ENCODE measurements at regions not wholly inside any gene's neighbourhood (a gene's known extent, or its start where the extent isn't known, plus 50 kb on each side); places are given as distances from the start of the nearest gene placed in this dataset.

DNA sequence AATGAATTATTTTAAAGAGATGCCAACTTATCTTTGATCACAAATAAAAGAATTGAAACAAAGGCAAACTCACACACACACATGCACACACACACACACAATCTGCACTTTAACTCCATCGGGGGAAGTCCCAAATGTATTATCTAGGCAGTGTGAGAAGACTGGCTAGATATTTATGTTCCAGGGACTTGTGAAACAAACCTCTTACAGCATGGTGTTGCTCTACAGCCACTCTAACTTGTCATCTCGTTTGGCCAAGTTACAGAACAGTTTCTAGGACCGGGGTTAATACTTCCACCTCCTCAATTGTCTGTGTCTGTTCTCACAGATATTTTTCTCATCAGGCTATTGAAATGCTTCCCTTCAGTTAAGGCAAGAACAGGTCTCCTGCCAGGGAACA is 855.0 kb downstream of the EPHA7 start:
- DNase-seq (ENCODE audit: extremely low spot score, insufficient read length, low read depth) = no peak
- no peak for FAIRE-seq

GRCh38 chr6:92559611-92560010 is 859.7 kb downstream of the EPHA7 start:
- FAIRE-seq (no peak), DNase-seq (ENCODE audit: extremely low spot score, insufficient read length, low read depth) (no peak)

- FAIRE-seq = no peak
- no peak for DNase-seq (ENCODE audit: extremely low spot score, insufficient read length, low read depth)
Measured at GRCh38 chr6:92559003-92559402, 860.4 kb downstream of the EPHA7 start.

GRCh38 chr6:92550501-92550900 is 868.9 kb downstream of the EPHA7 start:
- FAIRE-seq = no peak

GRCh38 chr6:92545861-92546260 is 873.5 kb downstream of the EPHA7 start:
- no peak for FAIRE-seq
- no peak for DNase-seq (ENCODE audit: extremely low spot score, insufficient read length, low read depth)

More at GRCh38 chr6:92550501-92550900, 868.9 kb downstream of the EPHA7 start:
- no peak for DNase-seq (ENCODE audit: extremely low spot score, insufficient read length, low read depth)

- no peak for DNase-seq (ENCODE audit: extremely low spot score, insufficient read length, low read depth)
- FAIRE-seq = no peak
Measured at GRCh38 chr6:92541448-92542060, 877.8 kb downstream of the EPHA7 start.

GRCh38 chr6:92538926-92539325 is 880.4 kb downstream of the EPHA7 start:
- no peak for DNase-seq (ENCODE audit: extremely low spot score, insufficient read length, low read depth)
- no peak for FAIRE-seq

DNA sequence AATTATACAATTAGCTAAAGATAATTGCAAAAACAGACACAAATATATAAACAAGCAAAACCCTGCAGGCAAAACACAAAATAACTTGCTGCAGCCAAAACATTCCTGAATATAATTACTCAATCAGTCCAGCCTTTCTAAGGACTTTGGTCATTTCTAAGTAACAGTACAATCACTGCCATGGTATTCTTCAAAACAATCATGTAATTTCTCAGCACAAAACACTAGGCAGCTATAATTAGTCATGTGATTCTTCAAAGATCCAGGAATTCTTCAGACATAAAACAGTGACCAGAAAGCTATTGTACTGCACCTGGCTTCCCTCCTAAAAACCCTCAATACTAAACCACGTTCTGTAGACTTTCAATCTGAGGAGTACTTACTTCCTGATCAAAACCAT is 881.1 kb downstream of the EPHA7 start:
- DNase-seq (ENCODE audit: extremely low spot score, insufficient read length, low read depth) (no peak), FAIRE-seq (no peak)

DNA sequence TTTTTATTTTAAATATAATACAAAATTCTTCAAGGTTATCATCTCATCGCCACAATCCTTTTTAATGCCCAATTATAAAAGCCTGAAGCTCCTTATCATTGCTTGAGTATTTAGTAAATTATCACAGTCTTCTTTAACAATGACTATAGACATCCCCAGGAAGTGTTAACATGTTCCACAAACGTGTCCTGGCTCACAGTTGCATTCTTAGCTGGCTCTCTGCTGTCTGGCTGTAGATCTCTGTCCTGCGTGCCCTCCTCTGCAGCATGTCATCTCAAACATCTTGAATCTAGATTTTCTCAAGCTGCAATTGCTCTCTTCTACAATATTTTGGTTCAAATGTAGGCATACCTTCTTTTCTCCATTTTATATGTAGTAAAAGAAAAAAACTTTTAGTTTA is 885.2 kb downstream of the EPHA7 start:
- FAIRE-seq (no peak), DNase-seq (ENCODE audit: extremely low spot score, insufficient read length, low read depth) (no peak)

GRCh38 chr6:92522589-92522988 is 896.8 kb downstream of the EPHA7 start:
- DNase-seq (ENCODE audit: extremely low spot score, insufficient read length, low read depth) = no peak
- FAIRE-seq = no peak

DNA sequence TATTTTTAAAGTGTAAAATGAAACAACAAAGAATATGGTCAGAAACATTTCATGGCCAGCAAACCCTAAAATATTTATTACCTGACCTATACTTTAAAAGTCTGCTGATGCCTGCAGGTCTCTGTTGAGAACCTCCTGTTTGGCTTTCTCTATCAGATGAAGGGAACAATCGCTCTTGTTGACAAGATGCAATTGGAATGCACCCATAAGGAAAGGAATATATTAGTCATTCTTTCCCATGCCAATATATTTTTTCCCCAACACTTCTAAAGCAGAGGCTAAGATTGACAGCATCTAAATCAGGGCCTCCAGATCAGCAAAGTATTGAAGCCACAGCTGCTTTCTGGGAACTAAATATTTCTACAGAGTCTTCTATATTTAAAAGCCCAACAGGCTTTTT is 897.8 kb downstream of the EPHA7 start:
- no peak for FAIRE-seq
- DNase-seq (ENCODE audit: extremely low spot score, insufficient read length, low read depth) = no peak

DNA sequence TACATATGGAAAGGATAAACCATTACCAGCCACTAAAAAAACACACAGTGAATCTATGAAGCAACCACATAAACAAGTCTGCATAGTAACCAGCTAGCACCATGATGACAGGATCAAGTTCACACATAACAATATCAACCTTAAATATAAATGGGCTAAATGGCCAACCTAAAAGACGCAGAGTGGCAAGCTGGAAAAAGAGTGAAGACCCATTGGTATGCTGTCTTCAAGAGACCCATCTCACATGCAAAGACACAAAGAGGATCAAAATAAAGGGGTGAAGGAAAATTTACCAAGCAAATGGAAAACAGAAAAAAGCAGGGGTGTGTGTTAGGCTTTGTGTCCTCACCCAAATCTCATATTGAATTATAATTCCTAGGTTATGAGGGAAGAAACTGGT is 909.2 kb downstream of the EPHA7 start:
- DNase-seq (ENCODE audit: extremely low spot score, insufficient read length, low read depth) (no peak), FAIRE-seq (no peak)

DNA sequence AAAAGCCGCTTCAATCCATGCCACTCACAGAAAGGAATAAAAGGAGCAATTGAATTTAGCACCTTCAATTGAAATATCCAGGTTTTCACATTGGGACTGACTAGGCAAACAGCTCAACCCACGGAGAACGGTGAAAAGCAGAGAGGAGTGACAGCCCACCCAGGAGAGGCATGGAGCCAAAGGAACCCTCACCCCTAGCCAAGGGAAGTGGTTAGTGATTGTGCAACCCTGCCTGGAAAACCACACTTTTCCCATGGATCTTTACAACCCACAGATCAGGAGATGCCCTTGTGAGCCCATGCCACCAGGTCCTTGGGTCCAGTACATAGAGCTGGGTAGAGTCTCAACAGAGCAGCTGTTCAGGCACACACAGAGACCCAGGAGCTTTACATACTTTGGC is 911.8 kb downstream of the EPHA7 start:
- FAIRE-seq (no peak), DNase-seq (ENCODE audit: extremely low spot score, insufficient read length, low read depth) (no peak)

- DNase-seq (ENCODE audit: extremely low spot score, insufficient read length, low read depth) (no peak), FAIRE-seq (no peak)
Measured at GRCh38 chr6:92504509-92504908, 914.9 kb downstream of the EPHA7 start.

DNA sequence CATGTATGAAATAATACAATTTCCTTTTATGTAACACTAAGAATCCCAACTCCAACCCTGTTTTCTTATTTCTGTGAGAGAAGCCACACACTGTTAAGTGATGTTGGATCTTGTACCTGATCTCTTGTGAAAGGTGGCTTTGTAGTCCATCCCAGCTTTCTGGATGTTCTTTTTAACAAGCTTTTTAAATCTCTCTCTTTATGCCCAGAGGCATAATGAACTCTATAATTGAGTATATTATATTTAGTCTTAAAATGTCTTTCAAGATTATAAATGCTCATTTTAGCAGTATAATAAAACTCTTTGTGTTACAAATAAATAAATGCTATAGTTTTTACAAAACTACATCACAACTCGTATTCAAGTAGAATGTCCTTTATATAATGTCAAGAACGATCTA is 922.1 kb downstream of the EPHA7 start:
- FAIRE-seq (no peak), DNase-seq (ENCODE audit: extremely low spot score, insufficient read length, low read depth) (no peak)

DNA sequence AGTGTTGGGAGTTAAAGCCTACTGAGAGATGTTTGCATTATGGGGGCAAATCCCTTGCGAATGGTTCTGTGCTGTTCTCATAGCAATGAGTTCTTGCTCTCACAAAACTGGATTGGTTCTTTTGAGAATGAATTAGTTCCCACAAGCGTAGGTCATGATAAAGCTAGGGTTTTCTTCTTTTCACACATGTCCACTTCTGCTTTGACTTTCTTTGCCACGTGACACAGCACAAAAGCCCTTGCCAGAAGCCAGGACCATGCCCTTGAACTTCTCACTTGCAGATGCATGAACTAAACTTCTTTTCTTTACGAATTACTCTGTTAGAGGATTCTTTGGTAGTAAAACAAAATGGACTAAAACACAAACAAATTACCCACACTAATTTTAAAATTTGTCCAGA is 922.8 kb downstream of the EPHA7 start:
- no peak for FAIRE-seq

DNA sequence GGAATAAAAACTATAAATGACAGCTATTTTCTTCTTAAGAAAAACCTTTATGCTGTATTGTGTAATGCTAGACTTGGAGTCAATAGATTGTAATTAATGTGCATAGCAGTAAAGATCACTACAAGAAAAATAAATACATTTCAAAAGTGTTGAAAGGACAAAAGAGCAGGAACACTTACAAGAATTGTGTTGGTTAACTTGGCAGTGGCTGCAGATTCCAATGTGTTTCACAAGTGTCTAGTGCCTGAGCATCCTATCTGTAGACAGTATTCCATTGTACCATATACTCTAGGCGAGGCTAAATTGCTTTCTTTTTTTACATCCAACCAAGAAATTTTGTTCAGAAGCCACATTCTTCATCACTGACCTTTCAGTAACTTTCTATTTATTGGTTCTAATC is 924.1 kb downstream of the EPHA7 start:
- DNase-seq (ENCODE audit: extremely low spot score, insufficient read length, low read depth) (no peak), FAIRE-seq (no peak)

More for the DNA sequence above, 922.8 kb downstream of the EPHA7 start:
- DNase-seq (ENCODE audit: extremely low spot score, insufficient read length, low read depth) = no peak

DNA sequence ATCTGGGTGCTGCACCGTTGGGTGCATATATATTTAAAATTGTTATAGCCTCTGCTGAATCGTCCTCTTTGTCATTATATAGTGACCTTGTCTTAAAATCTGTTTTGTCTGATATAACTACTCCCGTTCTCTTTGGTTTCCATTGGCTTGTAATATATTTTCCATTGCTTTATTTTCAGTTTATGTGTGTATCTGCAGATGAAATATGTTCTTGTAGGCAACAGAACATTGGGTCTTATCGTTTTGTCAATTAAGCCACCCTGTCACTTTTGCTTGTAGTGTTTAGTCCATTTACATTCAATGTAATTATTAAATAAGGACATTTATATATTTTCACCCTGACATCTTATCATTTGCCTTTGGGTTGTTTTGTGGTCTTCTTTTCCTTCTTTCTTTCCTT is 933.9 kb downstream of the EPHA7 start:
- DNase-seq (ENCODE audit: extremely low spot score, insufficient read length, low read depth) (no peak), FAIRE-seq (no peak)

DNA sequence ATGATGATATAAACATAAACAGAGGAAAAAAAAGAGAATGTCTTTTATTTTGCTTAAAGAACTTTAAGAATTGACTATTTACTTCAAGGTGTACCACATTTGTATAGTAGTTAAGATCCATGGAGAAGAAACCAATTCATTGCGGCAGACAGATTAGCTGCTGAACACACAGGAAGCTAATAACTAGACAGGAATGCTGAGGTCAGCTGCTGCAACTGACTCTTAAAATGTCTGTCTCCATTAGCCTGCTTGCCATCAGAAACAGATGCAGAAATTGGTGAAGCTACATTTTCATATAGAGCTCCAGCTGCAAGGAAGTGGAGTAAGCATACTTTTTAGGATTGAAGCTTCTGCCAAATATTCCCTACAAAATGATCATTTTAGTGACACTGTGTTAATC is 939.5 kb downstream of the EPHA7 start:
- FAIRE-seq = no peak
- no peak for DNase-seq (ENCODE audit: extremely low spot score, insufficient read length, low read depth)

- no peak for FAIRE-seq
- no peak for DNase-seq (ENCODE audit: extremely low spot score, insufficient read length, low read depth)
Measured at GRCh38 chr6:92473056-92473455, 946.3 kb downstream of the EPHA7 start.

DNA sequence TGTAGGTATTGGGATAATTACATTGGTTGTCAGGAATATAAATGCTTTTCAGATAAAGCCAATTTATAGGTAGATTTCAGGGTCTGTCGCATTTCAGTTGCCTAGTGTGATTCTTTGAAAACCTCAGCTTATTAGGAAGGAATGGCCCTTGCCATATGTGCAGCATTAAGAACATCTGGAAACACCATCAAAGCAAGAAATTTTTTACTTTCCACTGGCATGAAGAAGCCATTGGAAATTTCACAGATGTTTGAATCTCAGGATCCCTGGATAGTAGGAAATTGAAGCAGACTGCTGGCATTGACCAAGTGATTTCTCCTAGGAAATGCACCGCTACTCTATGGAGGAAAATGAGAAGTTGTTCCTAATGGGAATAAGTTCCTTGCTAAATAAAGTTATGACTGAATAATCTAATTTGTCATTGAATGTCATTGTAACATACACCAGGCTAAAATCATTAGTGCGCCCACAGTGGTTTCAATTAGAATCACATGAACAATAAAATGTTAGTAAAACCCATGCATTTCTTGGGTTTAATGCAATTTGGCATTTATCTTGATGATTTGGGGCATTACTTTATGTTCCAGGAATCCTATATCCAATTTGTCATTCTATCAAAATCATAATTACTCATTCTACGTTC is 950.1 kb downstream of the EPHA7 start:
- FAIRE-seq = no peak
- DNase-seq (ENCODE audit: extremely low spot score, insufficient read length, low read depth) = no peak

DNA sequence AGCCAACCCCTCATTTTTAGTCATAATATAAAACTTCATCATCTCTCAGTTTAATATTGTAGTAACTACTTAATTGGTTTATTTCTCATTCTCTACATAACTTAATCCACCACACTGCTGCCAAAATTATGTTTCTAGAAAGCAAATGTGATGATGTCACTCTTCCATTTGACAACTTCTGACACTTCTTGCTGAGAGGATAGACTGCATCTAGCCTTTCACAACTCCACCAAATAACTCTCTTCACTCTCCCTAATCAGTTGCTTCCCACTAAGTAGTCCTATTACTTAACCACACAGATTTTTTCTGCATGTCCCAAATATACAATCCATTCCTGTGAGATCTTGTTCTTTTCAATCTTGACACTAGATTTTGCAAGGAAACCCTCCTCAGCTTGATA is 951.3 kb downstream of the EPHA7 start:
- FAIRE-seq = no peak
- no peak for DNase-seq (ENCODE audit: extremely low spot score, insufficient read length, low read depth)

Data from GM18507 (cell line).